Fibroblast of peridontal ligament (primary cell): ENCODE measurements at regions not wholly inside any gene's neighbourhood (a gene's known extent, or its start where the extent isn't known, plus 50 kb on each side); places are given as distances from the start of the nearest gene placed in this dataset.
A peak's percentile ranks its signal among the peaks of the same experiment; 100 is the strongest.

ENCODE experiments used
- DNase-seq: peaks from one replicate; pipeline ENCODE4 v3.0.0-alpha.2; 2010; ENCODE audit errors: extremely low read depth

DNA sequence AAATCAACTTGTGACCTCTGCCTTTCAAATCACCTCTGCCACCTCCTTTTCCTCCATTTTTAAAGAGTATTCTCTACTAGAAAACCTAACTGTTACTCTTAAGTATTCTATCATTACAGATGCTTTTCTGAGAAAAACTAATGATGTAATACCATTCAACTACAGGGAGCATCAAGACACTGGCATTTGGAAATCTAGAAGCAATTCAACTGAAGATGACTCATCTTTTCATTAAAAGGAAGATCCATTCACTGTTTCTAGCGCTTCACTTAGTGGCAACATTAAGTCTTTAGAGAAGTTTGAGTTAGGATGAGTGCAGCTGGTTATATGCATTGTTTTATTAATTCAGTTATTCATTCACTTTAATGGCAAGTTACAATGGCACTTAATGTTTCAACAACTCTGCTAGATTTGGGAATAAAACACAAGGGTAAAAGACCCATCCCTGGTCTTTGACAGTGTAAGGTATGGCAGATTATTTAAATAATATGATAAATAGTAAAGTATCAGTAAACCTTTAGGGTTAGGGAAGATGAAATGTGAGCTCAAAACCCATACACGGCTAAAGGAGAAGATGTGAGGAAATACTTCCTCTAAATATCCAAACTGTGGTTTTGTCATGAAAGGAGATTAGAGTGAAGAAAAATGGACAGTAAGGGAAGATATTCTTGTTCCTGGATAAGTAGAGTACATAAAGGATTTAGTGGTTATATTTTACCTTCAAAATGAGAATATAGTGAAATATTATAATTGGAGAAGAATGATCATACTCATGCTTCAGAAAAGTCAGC, 61.7 kb downstream of the KCNJ2 start:
- peak; percentile 7 for DNase-seq

- no peak for DNase-seq
Observed at GRCh38 chr17:70232466-70232865, 63.1 kb downstream of the KCNJ2 start.

DNA sequence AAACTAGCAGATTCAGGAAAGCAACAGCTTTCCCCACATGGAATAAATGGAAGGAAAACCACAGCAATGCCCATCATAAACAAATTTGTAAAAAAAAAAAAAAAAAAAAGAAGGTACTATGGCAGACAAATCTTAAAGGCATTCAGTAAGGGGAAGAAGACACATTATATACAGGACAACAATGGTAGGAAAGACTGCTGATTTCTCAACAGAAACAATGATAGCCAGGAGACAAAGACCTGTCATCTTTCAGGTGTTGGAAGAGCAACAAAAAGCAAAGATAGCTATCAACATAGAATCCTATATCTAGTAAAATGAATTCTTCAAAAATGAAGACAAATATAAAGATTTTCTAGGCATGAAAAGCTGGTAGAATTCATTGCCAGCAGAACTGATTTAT, 65.9 kb downstream of the KCNJ2 start:
- DNase-seq, result no peak

DNA sequence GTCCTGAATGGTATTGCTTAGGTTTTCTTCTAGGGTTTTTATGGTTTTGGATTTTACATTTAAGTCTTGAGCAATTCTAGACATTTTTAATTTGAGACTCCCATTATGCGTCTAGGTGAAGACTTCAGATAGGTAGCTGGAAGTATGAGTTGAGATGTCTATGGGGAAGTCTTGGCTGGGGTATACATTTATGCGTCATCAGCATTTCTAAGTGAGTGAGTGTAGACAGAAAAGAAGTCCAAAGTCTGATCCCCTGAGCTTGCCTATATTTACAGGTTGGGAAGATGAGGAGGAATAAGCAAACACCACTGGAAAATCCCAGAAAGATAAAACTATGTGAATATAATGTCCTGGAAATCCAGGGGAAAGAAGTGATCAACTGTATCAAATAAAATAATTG, 68.9 kb downstream of the KCNJ2 start:
- no peak for DNase-seq

GRCh38 chr17:70238646-70239045, 69.3 kb downstream of the KCNJ2 start:
- DNase-seq, result no peak

- DNase-seq, result no peak
Observed at GRCh38 chr17:70239391-70239826, 70.1 kb downstream of the KCNJ2 start.

DNA sequence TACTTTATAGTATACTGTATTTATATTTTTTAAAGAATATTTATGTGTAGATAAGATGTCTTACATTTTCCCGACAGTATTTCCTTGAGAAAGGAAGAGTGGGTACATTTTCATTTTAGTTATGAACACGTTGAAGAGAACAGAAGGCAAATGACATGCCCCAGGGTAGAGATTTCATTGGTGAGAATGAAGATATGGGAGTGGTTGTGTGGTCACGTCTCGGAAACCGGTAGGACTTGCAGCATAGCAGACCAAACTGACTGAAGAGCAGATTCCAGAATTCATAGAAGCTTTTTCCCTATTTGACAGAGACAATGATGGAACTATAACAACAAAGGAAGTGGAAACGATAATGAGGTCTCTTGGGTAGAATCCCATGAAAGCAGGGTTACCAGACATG, 71.7 kb downstream of the KCNJ2 start:
- no peak for DNase-seq

DNA sequence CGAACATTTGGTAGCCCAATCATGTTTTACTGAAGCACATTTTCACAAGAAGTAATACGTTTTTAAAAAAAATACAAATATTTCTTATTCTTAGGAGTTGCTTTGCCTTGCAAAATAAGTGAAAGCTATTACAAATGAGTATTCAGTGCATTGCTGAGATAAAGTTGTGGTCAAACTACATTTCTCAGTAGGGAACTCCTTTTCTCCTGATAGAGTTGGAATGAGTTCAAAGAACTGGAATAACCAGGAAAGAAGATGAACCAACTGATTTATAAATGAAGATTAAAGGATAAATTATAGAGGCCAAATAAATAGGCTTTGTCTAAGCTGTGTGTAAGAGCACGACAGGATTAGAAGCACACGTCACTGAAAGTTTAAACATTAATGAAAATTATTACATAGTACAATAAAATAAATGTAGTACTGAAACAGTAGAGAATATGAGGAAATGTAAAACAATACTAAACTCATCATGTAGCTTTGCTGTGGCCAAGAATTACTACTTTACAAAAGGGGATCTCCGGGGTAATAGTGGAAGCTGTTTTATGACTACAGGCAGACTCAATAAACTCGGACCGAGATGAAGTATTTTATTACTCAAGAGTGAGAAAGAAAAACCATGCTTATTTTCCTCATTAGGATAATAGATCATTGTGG, 73.6 kb downstream of the KCNJ2 start:
- peak; percentile 4 for DNase-seq

DNA sequence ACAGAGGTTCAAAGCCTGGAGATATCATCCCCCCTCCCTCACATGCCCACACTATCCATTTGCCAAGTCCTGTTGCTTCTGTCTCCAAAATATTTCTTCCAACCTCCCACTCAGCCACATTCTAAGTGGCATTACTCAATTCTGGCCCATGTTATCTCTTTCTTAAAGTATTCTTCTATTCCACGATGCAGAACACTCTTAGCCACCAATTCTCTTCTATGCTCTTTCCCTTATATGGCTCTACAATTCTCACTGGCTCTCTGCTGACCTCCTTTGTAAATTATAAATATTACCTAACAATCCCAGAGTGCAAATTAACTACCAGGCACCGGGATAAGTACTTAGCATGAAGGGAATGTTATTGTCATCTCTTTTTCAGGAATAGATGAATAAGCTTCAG, 82.4 kb downstream of the KCNJ2 start:
- peak; percentile 3 for DNase-seq

GRCh38 chr17:70254735-70255460, 85.6 kb downstream of the KCNJ2 start:
- DNase-seq, result no peak

GRCh38 chr17:70256751-70257150, 87.4 kb downstream of the KCNJ2 start:
- DNase-seq, result no peak

DNA sequence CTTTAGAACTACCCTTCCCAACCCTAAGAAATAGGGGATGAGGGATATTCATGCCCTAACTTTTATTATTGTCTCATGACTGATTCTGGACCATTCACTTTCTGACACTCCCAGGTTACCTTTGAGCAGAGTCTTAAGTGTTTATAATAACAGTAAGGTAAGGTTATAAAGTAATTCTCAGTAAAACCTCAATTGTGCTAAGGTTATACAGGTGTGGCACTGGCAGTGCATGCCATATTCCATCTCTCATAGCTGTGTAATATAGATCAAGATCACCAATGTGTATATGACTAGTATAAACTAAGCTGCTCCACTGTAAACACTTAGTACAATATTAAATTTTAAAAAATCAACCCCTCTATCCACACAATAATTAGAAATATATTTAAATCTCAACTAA, 89.1 kb downstream of the KCNJ2 start:
- no peak for DNase-seq

- DNase-seq, result no peak
Observed at GRCh38 chr17:70259400-70259799, 90.1 kb downstream of the KCNJ2 start.

GRCh38 chr17:70261170-70261569, 91.8 kb downstream of the KCNJ2 start:
- DNase-seq, result no peak

GRCh38 chr17:70265471-70265870, 96.1 kb downstream of the KCNJ2 start:
- no peak for DNase-seq

GRCh38 chr17:70266394-70266793, 97.1 kb downstream of the KCNJ2 start:
- no peak for DNase-seq

- DNase-seq, result no peak
Observed at GRCh38 chr17:70268383-70268782, 99.1 kb downstream of the KCNJ2 start.

DNA sequence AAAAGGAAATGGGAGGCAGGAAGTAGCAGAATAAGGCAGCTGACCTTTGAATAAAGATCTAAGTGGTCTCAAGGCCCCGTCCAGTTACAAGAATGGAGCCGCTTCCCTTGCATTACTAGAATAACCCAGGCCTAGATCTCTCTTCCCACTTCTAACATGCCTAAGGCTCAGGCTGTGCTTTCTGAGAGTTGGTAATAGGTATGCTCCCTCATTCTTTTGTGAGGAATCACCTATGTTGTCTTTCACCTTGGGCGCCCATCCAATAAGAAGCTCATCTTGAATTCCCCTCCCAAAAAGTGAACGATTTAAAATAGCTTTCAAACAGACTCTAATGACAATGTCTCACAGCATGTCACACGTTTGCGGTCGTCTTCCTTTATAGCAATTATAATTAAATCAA, 101.2 kb downstream of the KCNJ2 start:
- no peak for DNase-seq

GRCh38 chr17:70271200-70271599, 101.9 kb downstream of the KCNJ2 start:
- DNase-seq, result no peak

GRCh38 chr17:70271672-70272071, 102.3 kb downstream of the KCNJ2 start:
- DNase-seq, result no peak

- DNase-seq, result no peak
Observed at GRCh38 chr17:70274255-70274654, 104.9 kb downstream of the KCNJ2 start.

- DNase-seq, result peak; percentile 14
Observed at GRCh38 chr17:70276906-70277305, 107.6 kb downstream of the KCNJ2 start.
